MM.1S (cell line): ENCODE measurements at regions not wholly inside any gene's neighbourhood (a gene's known extent, or its start where the extent isn't known, plus 50 kb on each side); places are given as distances from the start of the nearest gene placed in this dataset.

Source experiments
- CTCF ChIP-seq: fragments of 300-600 bp; sonication (generic); IDR thresholded peaks from 2 replicates; pipeline ENCODE4 v1.5.1; 2016; ENCODE audit warnings: antibody characterized with exemption, low read length, mixed read lengths
- EZH2 ChIP-seq: fragments of 300-600 bp; sonication (generic); optimal IDR thresholded peaks from 2 replicates; pipeline ENCODE3; 2017; ENCODE audit warnings: low read depth, mild to moderate bottlenecking, antibody characterized with exemption, low read length, mixed read lengths
- EZH2phosphoT487 ChIP-seq: fragments of 300-600 bp; sonication (generic); IDR thresholded peaks from 2 replicates; pipeline ENCODE4 v1.6.1; 2018; ENCODE audit warnings: antibody characterized with exemption, low read length

- TF ChIP-seq EZH2 (no peak), CTCF (no peak), EZH2phosphoT487 (no peak)
Observed at GRCh38 chr20:57904314-57905105, 194.7 kb upstream of the PMEPA1 start.
